ENCODE measurements at regions not wholly inside any gene's neighbourhood (a gene's known extent, or its start where the extent isn't known, plus 50 kb on each side); places are given as distances from the start of the nearest gene placed in this dataset.

- DNase-seq (ENCODE audit: low read depth) = no peak
- TF ChIP-seq, protein P1, sequence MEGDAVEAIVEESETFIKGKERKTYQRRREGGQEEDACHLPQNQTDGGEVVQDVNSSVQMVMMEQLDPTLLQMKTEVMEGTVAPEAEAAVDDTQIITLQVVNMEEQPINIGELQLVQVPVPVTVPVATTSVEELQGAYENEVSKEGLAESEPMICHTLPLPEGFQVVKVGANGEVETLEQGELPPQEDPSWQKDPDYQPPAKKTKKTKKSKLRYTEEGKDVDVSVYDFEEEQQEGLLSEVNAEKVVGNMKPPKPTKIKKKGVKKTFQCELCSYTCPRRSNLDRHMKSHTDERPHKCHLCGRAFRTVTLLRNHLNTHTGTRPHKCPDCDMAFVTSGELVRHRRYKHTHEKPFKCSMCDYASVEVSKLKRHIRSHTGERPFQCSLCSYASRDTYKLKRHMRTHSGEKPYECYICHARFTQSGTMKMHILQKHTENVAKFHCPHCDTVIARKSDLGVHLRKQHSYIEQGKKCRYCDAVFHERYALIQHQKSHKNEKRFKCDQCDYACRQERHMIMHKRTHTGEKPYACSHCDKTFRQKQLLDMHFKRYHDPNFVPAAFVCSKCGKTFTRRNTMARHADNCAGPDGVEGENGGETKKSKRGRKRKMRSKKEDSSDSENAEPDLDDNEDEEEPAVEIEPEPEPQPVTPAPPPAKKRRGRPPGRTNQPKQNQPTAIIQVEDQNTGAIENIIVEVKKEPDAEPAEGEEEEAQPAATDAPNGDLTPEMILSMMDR (conservative IDR thresholded peaks at IDR 0.05; ENCODE audit: control insufficient read depth, insufficient read depth, low read depth, low read length) = no peak
- no peak overlapping the region for H3K4me3 ChIP-seq (ENCODE audit: control insufficient read depth, low read depth, low read length)
Observed at GRCh38 chr3:118705487-118706219, 329.0 kb downstream of the IGSF11 start.

GRCh38 chr3:118707991-118708390, 326.7 kb downstream of the IGSF11 start:
- TF ChIP-seq, protein P1 (conservative IDR thresholded peaks at IDR 0.05; ENCODE audit: control insufficient read depth, insufficient read depth, low read depth, low read length) = no peak
- DNase-seq (ENCODE audit: low read depth) = no peak
- no peak overlapping the region for H3K4me3 ChIP-seq (ENCODE audit: control insufficient read depth, low read depth, low read length)

DNA sequence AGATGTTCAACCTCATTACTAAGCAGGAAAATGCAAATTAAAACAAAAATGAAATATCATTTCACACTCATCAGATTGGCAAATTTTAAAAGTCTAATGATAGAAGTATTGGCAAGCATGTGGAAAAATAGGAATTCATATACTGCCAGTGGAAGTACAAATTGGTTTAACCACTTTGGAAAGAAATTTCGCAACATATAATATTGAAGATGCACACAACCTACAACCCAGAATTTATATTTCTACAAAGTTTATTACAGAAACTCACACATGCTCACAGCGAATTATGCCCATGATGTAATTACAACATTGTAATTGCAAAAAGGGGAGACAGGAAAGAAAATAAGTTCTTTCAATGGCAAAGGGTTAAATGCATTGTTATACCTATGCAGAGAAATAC, 324.1 kb downstream of the IGSF11 start:
- TF ChIP-seq, protein P1 (conservative IDR thresholded peaks at IDR 0.05; ENCODE audit: control insufficient read depth, insufficient read depth, low read depth, low read length) = no peak
- DNase-seq (ENCODE audit: low read depth) = no peak

DNA sequence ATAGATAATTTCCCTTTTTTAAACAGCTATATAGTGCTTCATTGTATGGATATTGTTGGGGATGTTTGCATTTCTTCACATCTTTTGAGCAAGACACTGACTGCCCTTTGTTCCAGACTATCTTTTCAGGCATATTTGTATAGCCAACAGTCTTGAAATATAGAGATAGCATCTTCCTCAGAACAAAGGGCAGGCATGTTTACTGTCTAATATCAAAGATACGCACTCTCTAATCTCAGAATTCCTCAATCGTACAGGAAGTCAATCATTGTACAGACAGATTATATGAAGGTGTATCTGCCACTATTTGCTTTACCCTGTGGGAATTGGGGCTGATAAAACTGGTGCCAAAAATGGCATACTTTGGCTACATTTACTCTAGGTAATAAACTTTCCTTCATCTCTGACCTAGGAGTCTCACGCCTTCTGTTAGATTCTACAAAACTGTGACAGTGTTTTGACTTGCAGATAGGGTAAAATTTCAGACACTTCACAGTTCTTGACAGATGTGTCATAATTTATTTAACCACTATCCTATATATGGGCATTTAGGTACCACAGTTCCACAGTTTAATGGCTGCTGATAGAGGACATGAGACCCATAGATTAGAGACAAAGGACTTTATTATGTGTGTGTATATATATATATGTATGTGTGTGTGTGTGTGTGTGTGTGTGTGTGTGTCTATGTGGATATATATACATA, 321.0 kb downstream of the IGSF11 start:
- no peak overlapping the region for H3K4me3 ChIP-seq (ENCODE audit: control insufficient read depth, low read depth, low read length)
- TF ChIP-seq, protein P1 (conservative IDR thresholded peaks at IDR 0.05; ENCODE audit: control insufficient read depth, insufficient read depth, low read depth, low read length) = no peak
- DNase-seq (ENCODE audit: low read depth) = no peak

More for the DNA sequence above, 324.1 kb downstream of the IGSF11 start:
- H3K4me3 ChIP-seq (ENCODE audit: control insufficient read depth, low read depth, low read length) = no peak overlapping the region

- TF ChIP-seq, protein P1 (conservative IDR thresholded peaks at IDR 0.05; ENCODE audit: control insufficient read depth, insufficient read depth, low read depth, low read length) = no peak
- no peak overlapping the region for H3K4me3 ChIP-seq (ENCODE audit: control insufficient read depth, low read depth, low read length)
- DNase-seq (ENCODE audit: low read depth) = no peak
Observed at GRCh38 chr3:118714800-118715199, 319.8 kb downstream of the IGSF11 start.

DNA sequence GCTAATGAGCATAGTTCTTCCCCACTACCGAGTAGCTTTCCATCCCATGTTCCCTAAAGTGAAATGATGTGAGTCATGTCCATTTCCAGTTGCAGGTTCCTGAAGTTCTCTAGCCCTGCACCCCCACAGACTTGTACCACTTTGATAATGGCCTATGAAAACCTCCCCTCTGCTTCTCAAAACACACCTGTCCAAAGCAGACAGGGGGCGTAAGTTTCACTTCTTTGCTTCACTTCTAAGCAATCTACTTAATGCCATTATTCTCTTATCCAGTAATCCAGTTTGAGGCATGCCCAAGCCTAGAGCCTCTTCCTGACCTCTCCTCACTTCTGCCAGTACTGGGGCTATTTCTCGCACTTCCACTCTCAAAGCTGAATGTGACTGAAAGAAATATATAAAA, 305.1 kb downstream of the IGSF11 start:
- H3K4me3 ChIP-seq (ENCODE audit: control insufficient read depth, low read depth, low read length) = no peak overlapping the region
- no peak for DNase-seq (ENCODE audit: low read depth)
- TF ChIP-seq, protein P1 (conservative IDR thresholded peaks at IDR 0.05; ENCODE audit: control insufficient read depth, insufficient read depth, low read depth, low read length) = no peak

Data from fibroblast of mammary gland (primary cell).